HepG2 (cell line): ENCODE measurements at regions not wholly inside any gene's neighbourhood (a gene's known extent, or its start where the extent isn't known, plus 50 kb on each side); places are given as distances from the start of the nearest gene placed in this dataset.

Source experiments
- GATAD2A ChIP-seq: IDR thresholded peaks from 2 replicates; pipeline ENCODE4 v1.6.1; 2016
- HOXA7 ChIP-seq: sonication (generic); formaldehyde crosslinking; IDR thresholded peaks from 2 replicates; pipeline ENCODE4 v1.8.1; 2022; ENCODE audit warnings: mild to moderate bottlenecking, missing genetic modification reagents, moderate library complexity
- MXD4 ChIP-seq: IDR thresholded peaks from 2 replicates; pipeline ENCODE4 v1.6.1; 2016; ENCODE audit warnings: mild to moderate bottlenecking, missing biosample characterization, missing genetic modification reagents
- TARDBP ChIP-seq: sonication (generic); formaldehyde crosslinking; IDR thresholded peaks from 2 replicates; pipeline ENCODE4 v1.8.0; 2022; ENCODE audit warnings: mild to moderate bottlenecking, missing genetic modification reagents
- TBL1XR1 ChIP-seq: fragments of 150-350 bp; IDR thresholded peaks from 2 replicates; pipeline ENCODE4 v1.6.1; 2014; ENCODE audit warnings: borderline replicate concordance, low read length; ENCODE audit not compliant: partially characterized antibody
- TEAD2 ChIP-seq: sonication (generic); formaldehyde crosslinking; IDR thresholded peaks from 2 replicates; pipeline ENCODE4 v1.9.0; 2021; ENCODE audit warnings: missing genetic modification reagents
- ZFP36 ChIP-seq: fragments of 150-350 bp; IDR thresholded peaks from 2 replicates; pipeline ENCODE4 v1.6.1; 2018; ENCODE audit warnings: borderline replicate concordance, low read length, low read depth; ENCODE audit not compliant: partially characterized antibody
- TF ChIP-seq, protein P1 (sequence below): sonication (generic); formaldehyde crosslinking; IDR thresholded peaks from 2 replicates; pipeline ENCODE4 v1.5.1; 2020; ENCODE audit warnings: mild to moderate bottlenecking, missing genetic modification reagents
- TF ChIP-seq, protein P2 (sequence below): sonication (generic); formaldehyde crosslinking; IDR thresholded peaks from 2 replicates; pipeline ENCODE4 v1.5.0; 2020; ENCODE audit warnings: mild to moderate bottlenecking, missing genetic modification reagents, moderate library complexity
- TF ChIP-seq, protein P3 (sequence below): sonication (generic); formaldehyde crosslinking; IDR thresholded peaks from 2 replicates; pipeline ENCODE4 v1.5.1; 2020; ENCODE audit warnings: mild to moderate bottlenecking, missing genetic modification reagents, moderate library complexity
- TF ChIP-seq, protein P4 (sequence below): sonication (generic); formaldehyde crosslinking; IDR thresholded peaks from 2 replicates; pipeline ENCODE4 v1.4.0; 2020; ENCODE audit warnings: missing genetic modification reagents

DNA sequence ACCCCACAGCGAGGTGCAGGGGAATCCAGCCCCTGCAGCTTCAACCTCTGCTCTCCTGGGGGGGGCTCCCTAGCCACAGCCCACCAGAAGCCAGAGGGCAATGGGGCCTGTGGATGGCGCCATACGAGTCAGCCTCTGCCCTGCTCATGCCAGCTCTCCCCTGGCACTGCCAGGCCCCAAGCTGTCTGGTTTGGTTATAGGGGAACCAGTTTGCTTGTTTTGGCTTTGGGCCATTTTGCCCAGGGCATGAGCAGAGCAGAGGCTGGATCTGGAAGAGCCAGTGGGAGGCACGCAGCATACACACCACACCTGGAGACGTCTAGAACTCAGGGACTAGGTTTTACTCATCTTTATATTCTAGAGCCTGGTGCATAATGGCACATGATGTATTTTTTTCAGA is 66.7 kb upstream of the SLC22A16 start:
- no peak for TF ChIP-seq TARDBP (CRISPR knock-in tag)
- TF ChIP-seq, protein P1, sequence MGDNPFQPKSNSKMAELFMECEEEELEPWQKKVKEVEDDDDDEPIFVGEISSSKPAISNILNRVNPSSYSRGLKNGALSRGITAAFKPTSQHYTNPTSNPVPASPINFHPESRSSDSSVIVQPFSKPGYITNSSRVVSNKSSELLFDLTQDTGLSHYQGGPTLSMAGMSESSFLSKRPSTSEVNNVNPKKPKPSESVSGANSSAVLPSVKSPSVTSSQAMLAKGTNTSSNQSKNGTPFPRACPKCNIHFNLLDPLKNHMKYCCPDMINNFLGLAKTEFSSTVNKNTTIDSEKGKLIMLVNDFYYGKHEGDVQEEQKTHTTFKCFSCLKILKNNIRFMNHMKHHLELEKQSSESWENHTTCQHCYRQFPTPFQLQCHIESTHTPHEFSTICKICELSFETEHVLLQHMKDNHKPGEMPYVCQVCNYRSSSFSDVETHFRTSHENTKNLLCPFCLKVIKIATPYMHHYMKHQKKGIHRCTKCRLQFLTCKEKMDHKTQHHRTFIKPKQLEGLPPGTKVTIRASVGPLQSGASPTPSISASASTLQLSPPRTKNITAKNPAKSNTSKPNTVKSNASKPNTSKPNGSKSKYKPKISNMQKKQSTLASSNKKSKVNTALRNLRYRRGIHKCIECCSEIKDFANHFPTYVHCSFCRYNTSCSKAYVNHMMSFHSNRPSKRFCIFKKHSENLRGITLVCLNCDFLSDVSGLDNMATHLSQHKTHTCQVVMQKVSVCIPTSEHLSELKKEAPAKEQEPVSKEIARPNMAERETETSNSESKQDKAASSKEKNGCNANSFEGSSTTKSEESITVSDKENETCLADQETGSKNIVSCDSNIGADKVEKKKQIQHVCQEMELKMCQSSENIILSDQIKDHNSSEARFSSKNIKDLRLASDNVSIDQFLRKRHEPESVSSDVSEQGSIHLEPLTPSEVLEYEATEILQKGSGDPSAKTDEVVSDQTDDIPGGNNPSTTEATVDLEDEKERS (CRISPR knock-in tag): no peak
- no peak for TF ChIP-seq GATAD2A (CRISPR knock-in tag)
- TF ChIP-seq TEAD2 (CRISPR knock-in tag): no peak
- TF ChIP-seq MXD4 (CRISPR knock-in tag): no peak
- TF ChIP-seq, protein P2, sequence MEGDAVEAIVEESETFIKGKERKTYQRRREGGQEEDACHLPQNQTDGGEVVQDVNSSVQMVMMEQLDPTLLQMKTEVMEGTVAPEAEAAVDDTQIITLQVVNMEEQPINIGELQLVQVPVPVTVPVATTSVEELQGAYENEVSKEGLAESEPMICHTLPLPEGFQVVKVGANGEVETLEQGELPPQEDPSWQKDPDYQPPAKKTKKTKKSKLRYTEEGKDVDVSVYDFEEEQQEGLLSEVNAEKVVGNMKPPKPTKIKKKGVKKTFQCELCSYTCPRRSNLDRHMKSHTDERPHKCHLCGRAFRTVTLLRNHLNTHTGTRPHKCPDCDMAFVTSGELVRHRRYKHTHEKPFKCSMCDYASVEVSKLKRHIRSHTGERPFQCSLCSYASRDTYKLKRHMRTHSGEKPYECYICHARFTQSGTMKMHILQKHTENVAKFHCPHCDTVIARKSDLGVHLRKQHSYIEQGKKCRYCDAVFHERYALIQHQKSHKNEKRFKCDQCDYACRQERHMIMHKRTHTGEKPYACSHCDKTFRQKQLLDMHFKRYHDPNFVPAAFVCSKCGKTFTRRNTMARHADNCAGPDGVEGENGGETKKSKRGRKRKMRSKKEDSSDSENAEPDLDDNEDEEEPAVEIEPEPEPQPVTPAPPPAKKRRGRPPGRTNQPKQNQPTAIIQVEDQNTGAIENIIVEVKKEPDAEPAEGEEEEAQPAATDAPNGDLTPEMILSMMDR (CRISPR knock-in tag): no peak
- TF ChIP-seq, protein P3, sequence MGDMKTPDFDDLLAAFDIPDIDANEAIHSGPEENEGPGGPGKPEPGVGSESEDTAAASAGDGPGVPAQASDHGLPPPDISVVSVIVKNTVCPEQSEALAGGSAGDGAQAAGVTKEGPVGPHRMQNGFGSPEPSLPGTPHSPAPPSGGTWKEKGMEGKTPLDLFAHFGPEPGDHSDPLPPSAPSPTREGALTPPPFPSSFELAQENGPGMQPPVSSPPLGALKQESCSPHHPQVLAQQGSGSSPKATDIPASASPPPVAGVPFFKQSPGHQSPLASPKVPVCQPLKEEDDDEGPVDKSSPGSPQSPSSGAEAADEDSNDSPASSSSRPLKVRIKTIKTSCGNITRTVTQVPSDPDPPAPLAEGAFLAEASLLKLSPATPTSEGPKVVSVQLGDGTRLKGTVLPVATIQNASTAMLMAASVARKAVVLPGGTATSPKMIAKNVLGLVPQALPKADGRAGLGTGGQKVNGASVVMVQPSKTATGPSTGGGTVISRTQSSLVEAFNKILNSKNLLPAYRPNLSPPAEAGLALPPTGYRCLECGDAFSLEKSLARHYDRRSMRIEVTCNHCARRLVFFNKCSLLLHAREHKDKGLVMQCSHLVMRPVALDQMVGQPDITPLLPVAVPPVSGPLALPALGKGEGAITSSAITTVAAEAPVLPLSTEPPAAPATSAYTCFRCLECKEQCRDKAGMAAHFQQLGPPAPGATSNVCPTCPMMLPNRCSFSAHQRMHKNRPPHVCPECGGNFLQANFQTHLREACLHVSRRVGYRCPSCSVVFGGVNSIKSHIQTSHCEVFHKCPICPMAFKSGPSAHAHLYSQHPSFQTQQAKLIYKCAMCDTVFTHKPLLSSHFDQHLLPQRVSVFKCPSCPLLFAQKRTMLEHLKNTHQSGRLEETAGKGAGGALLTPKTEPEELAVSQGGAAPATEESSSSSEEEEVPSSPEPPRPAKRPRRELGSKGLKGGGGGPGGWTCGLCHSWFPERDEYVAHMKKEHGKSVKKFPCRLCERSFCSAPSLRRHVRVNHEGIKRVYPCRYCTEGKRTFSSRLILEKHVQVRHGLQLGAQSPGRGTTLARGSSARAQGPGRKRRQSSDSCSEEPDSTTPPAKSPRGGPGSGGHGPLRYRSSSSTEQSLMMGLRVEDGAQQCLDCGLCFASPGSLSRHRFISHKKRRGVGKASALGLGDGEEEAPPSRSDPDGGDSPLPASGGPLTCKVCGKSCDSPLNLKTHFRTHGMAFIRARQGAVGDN: no peak; the same call in 1 of the 2 replicates
- TF ChIP-seq ZFP36: no peak
- TF ChIP-seq, protein P4, sequence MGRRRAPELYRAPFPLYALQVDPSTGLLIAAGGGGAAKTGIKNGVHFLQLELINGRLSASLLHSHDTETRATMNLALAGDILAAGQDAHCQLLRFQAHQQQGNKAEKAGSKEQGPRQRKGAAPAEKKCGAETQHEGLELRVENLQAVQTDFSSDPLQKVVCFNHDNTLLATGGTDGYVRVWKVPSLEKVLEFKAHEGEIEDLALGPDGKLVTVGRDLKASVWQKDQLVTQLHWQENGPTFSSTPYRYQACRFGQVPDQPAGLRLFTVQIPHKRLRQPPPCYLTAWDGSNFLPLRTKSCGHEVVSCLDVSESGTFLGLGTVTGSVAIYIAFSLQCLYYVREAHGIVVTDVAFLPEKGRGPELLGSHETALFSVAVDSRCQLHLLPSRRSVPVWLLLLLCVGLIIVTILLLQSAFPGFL: no peak
- no peak for TF ChIP-seq HOXA7 (CRISPR knock-in tag)
- no peak for TF ChIP-seq TBL1XR1
